Omental fat pad (tissue), 3 donors: ENCODE measurements at regions not wholly inside any gene's neighbourhood (a gene's known extent, or its start where the extent isn't known, plus 50 kb on each side); places are given as distances from the start of the nearest gene placed in this dataset.

ENCODE experiments used
- ATAC-seq: fragments of 150-250 bp; one replicate; pipeline ENCODE4 v1.9.1; 2016; ENCODE audit warnings: mild to moderate bottlenecking, moderate library complexity; ENCODE audit not compliant: low FRiP score
- DNase-seq: peaks from one replicate; pipeline ENCODE4 v3.0.0-alpha.2; 2019; ENCODE audit warnings: low spot score
- CTCF ChIP-seq, 3 donors: fragments of 450-650 bp; IDR thresholded peaks; one replicate each; pipeline ENCODE4 v1.5.1; 2016 to 2017; ENCODE audit warnings: antibody characterized with exemption in 3 of 3, mild to moderate bottlenecking in 3 of 3, moderate library complexity in 2 of 3

GRCh38 chr6:21454262-21454661 lies 139.3 kb upstream of the SOX4 start:
- DNase-seq = no peak
- no peak for TF ChIP-seq CTCF (IDR thresholded peaks at IDR 0.05)
- no peak for ATAC-seq

- TF ChIP-seq CTCF (IDR thresholded peaks at IDR 0.05) = no peak
- no peak for ATAC-seq
- DNase-seq = no peak
Measured at GRCh38 chr6:21455071-21455470, 138.5 kb upstream of the SOX4 start.

GRCh38 chr6:21457647-21458046 lies 135.9 kb upstream of the SOX4 start:
- TF ChIP-seq CTCF (IDR thresholded peaks at IDR 0.05) = no peak
- ATAC-seq (no peak), DNase-seq (no peak)

GRCh38 chr6:21459641-21460040 lies 133.9 kb upstream of the SOX4 start:
- ATAC-seq (no peak), DNase-seq (no peak)
- no peak for TF ChIP-seq CTCF (IDR thresholded peaks at IDR 0.05)

GRCh38 chr6:21461844-21462518 lies 131.6 kb upstream of the SOX4 start:
- no peak for ATAC-seq
- no peak for DNase-seq
- no peak for TF ChIP-seq CTCF (IDR thresholded peaks at IDR 0.05)

GRCh38 chr6:21462519-21462852 lies 131.1 kb upstream of the SOX4 start:
- TF ChIP-seq CTCF (IDR thresholded peaks at IDR 0.05) = no peak
- ATAC-seq = no peak
- DNase-seq = no peak

GRCh38 chr6:21467091-21467490 lies 126.5 kb upstream of the SOX4 start:
- ATAC-seq = no peak
- TF ChIP-seq CTCF (IDR thresholded peaks at IDR 0.05) = no peak
- no peak for DNase-seq
